GM12878 (cell line): ENCODE measurements at regions not wholly inside any gene's neighbourhood (a gene's known extent, or its start where the extent isn't known, plus 50 kb on each side); places are given as distances from the start of the nearest gene placed in this dataset.

Source experiments
- ATAC-seq: fragments of 200-7000 bp; cut with Tn5 transposase; 3 replicates; pipeline ENCODE4 v1.9.1; 2020; ENCODE audit warnings: mild to moderate bottlenecking, moderate library complexity
- BruUV-seq: library from RNA; stranded (reverse); fragments of 400-500 nt; replicated peaks from 2 replicates; lab custom pipeline; 2021; lab: Mats Ljungman, UMichigan
- CTCF ChIA-PET: fragments of 300-600 bp; sonication (Branson Sonifier 250); formaldehyde crosslinking; extraction: SDS; loops from one replicate; lab custom pipeline; 2021; ENCODE audit warnings: inconsistent platforms; lab: Yijun Ruan, JAX
- POLR2A ChIA-PET: fragments of 350-600 bp; formaldehyde crosslinking; extraction: SDS; loops from one replicate; lab custom pipeline; 2021; ENCODE audit warnings: inconsistent platforms; lab: Charles Lee
- RAD21 ChIA-PET: fragments of 300-600 bp; sonication (Branson Sonifier 250); formaldehyde crosslinking; loops from one replicate; lab custom pipeline; 2023; ENCODE audit warnings: antibody characterized with exemption; ENCODE audit not compliant: unreplicated experiment; lab: Charles Lee
- SMC1A ChIA-PET: fragments of 300-600 bp; sonication (Branson Sonifier 250); formaldehyde crosslinking; loops from one replicate; lab custom pipeline; 2023; ENCODE audit not compliant: unreplicated experiment, uncharacterized antibody; lab: Charles Lee
- DNase-seq: peaks from one replicate; pipeline ENCODE4 v3.0.0-alpha.2; 2011; ENCODE audit warnings: low read depth, low spot score
- FAIRE-seq: peaks from 3 replicates; lab custom pipeline; 2011; peaks lifted over from hg19 to GRCh38; lab: Jason Lieb, UNC
- H2AFZ ChIP-seq: 2 replicates; pipeline ENCODE4 v1.6.0; 2011; ENCODE audit warnings: low read depth, low read length, control low read depth; ENCODE audit not compliant: control insufficient read depth
- H3K27ac ChIP-seq: 2 replicates; pipeline ENCODE4 v1.5.1; 2011; ENCODE audit warnings: control low read depth; ENCODE audit not compliant: control insufficient read depth, insufficient read depth
- H3K27me3 ChIP-seq, 2 experiments: replicated peaks in 1 of 2; 2 replicates each; pipeline versions ENCODE4 v1.6.0 to v1.6.1; 2011; ENCODE audit warnings: low read length in 1 of 2; ENCODE audit not compliant: control insufficient read depth in 2 of 2, insufficient read depth in 2 of 2
- H3K36me3 ChIP-seq, 2 experiments: 2 replicates each; pipeline ENCODE4 v1.5.1; 2011; ENCODE audit warnings: low read length in 1 of 2; ENCODE audit not compliant: control insufficient read depth in 2 of 2, insufficient read depth in 2 of 2
- H3K4me1 ChIP-seq: 2 replicates; pipeline ENCODE4 v1.6.1; 2011; ENCODE audit warnings: mild to moderate bottlenecking, low read length, moderate library complexity, mixed read lengths; ENCODE audit not compliant: control insufficient read depth, insufficient read depth
- H3K4me2 ChIP-seq: 2 replicates; pipeline ENCODE4 v1.6.0; 2011; ENCODE audit warnings: control low read depth; ENCODE audit not compliant: control insufficient read depth, insufficient read depth
- H3K4me3 ChIP-seq: fragments of 200-600 bp; sonication (generic); 2 replicates; pipeline ENCODE4 v1.5.1; 2016
- H3K79me2 ChIP-seq: 2 replicates; pipeline ENCODE4 v1.6.0; 2011; ENCODE audit warnings: low read length; ENCODE audit not compliant: control insufficient read depth, insufficient read depth
- H3K9ac ChIP-seq: 2 replicates; pipeline ENCODE4 v1.8.0; 2011; ENCODE audit warnings: low read length, control low read depth, mixed read lengths; ENCODE audit not compliant: control insufficient read depth, insufficient read depth
- H3K9me3 ChIP-seq: replicated peaks from 3 replicates; pipeline ENCODE4 v1.5.1; 2011; ENCODE audit warnings: mild to moderate bottlenecking, low read length; ENCODE audit not compliant: control insufficient read depth, insufficient read depth
- H4K20me1 ChIP-seq: 2 replicates; pipeline ENCODE4 v1.6.0; 2011; ENCODE audit not compliant: control insufficient read depth, insufficient read depth
- ASH2L ChIP-seq: fragments of 300-600, 200-600 bp; sonication (generic); IDR thresholded peaks from 2 replicates; pipeline ENCODE4 v1.6.1; 2017; ENCODE audit warnings: low read depth, mild to moderate bottlenecking, borderline replicate concordance
- E2F4 ChIP-seq: IDR thresholded peaks from 2 replicates; pipeline ENCODE4 v1.6.1; 2012; ENCODE audit warnings: low read depth, low read length, improper control_type of control experiment
- EED ChIP-seq: sonication (generic); IDR thresholded peaks from 2 replicates; pipeline ENCODE4 v1.6.1; 2016; ENCODE audit warnings: antibody characterized with exemption, low read depth
- EZH2 ChIP-seq: IDR thresholded peaks from 2 replicates; pipeline ENCODE4 v1.6.1; 2012; ENCODE audit warnings: low read depth, mild to moderate bottlenecking, control low read depth, inconsistent platforms, low read length, borderline replicate concordance; ENCODE audit not compliant: control insufficient read depth
- IKZF2 ChIP-seq, 2 experiments: fragments of 450-650 bp; IDR thresholded peaks; 2 replicates each; pipeline ENCODE4 v1.6.1; 2017; ENCODE audit warnings: mild to moderate bottlenecking in 2 of 2, moderate library complexity in 2 of 2
- IRF4 ChIP-seq: IDR thresholded peaks from 2 replicates; pipeline ENCODE4 v1.6.1; 2011; ENCODE audit warnings: low read depth, low read length
- IRF5 ChIP-seq: fragments of 450-650 bp; IDR thresholded peaks from 2 replicates; pipeline ENCODE4 v1.6.1; 2017; ENCODE audit warnings: borderline replicate concordance
- MLLT1 ChIP-seq: fragments of 450-650 bp; IDR thresholded peaks from 2 replicates; pipeline ENCODE4 v1.6.1; 2016; ENCODE audit warnings: mild to moderate bottlenecking
- NFIC ChIP-seq: IDR thresholded peaks from 2 replicates; pipeline ENCODE4 v1.6.1; 2012; ENCODE audit warnings: low read depth, mild to moderate bottlenecking, inconsistent platforms, low read length, moderate library complexity
- NR2F1 ChIP-seq: fragments of 450-650 bp; conservative IDR thresholded peaks from 2 replicates; pipeline ENCODE4 v1.6.1; 2017; ENCODE audit warnings: mild to moderate bottlenecking
- PML ChIP-seq: IDR thresholded peaks from 2 replicates; pipeline ENCODE4 v1.6.1; 2012; ENCODE audit warnings: low read length, inconsistent platforms
- SREBF2 ChIP-seq: IDR thresholded peaks from 2 replicates; pipeline ENCODE4 v1.6.1; 2012; ENCODE audit warnings: mild to moderate bottlenecking, low read length
- STAT1 ChIP-seq: fragments of 450-650 bp; conservative IDR thresholded peaks from 2 replicates; pipeline ENCODE4 v1.6.1; 2014; ENCODE audit warnings: antibody characterized with exemption, mild to moderate bottlenecking
- ZNF274 ChIP-seq: IDR thresholded peaks from one replicate; pipeline ENCODE4 v1.8.0; 2011; ENCODE audit not compliant: insufficient read length, insufficient read depth
- WGBS: methylation state at CpG from one replicate; pipeline ENCODE4 v1.1.6; 2016; ENCODE audit warnings: low lambda C conversion rate; ENCODE audit not compliant: insufficient replicate concordance, insufficient coverage; ENCODE audit errors: missing lambda C conversion rate; 5-methylcytosine and 5-hydroxymethylcytosine counted together
- in situ Hi-C: fragments of 300-500 bp; cut with MboI; formaldehyde crosslinking; loops from 9 replicates; pipeline ENCODE4 v1.14.3; 2018; ENCODE audit warnings: mixed read lengths
- intact Hi-C: fragments of 100-400 bp; cut with micrococcal nuclease; formaldehyde crosslinking; loops from one replicate; pipeline ENCODE4 v1.14.2; 2022; ENCODE audit not compliant: unreplicated experiment
- TF ChIP-seq, protein P1 (sequence below): fragments of 450-650 bp; IDR thresholded peaks from 2 replicates; pipeline ENCODE4 v1.6.1; 2017; ENCODE audit warnings: mild to moderate bottlenecking, moderate library complexity

GRCh38 chr12:30142301-30142700 is 358.6 kb upstream of the TMTC1 start:
- in situ Hi-C loops (no loop called here), intact Hi-C loops (no loop called here)
- POLR2A ChIA-PET = no interaction called here
- Histone ChIP-seq H3K4me1 (no peaks in the 10 kb centered on the region), H3K4me3 (no peak overlapping the region), H2AFZ (no peak overlapping the region), H3K27me3 (no peaks in the 10 kb centered on the region), H3K4me2 (no peak overlapping the region), H3K9ac (no peak overlapping the region), H4K20me1 (no peaks in the 10 kb centered on the region), H3K9me3 (no peaks in the 10 kb centered on the region), H3K79me2 (no peaks in the 10 kb centered on the region), H3K36me3 (no peaks in the 10 kb centered on the region), H3K27ac (no peak overlapping the region)
- SMC1A ChIA-PET = interaction anchor here (1.5 kb wide), 1 partner anchor 9 kb away, joined by 5 read pairs; no protein-coding TSS in a partner anchor
- no TSS peak for BruUV-seq
- no peak for DNase-seq
- FAIRE-seq = no peak
- no peak for ATAC-seq
- 43% methylated on average over 2 of the region's 2 CpGs for WGBS
- RAD21 ChIA-PET = no interaction called here
- CTCF ChIA-PET = interaction anchor here (1.0 kb wide), 1 partner anchor 9 kb away, joined by 4 read pairs; no protein-coding TSS in a partner anchor
- no peak for TF ChIP-seq MLLT1
- TF ChIP-seq ASH2L = no peak
- TF ChIP-seq SREBF2 = no peak
- TF ChIP-seq EED = no peak
- no peak for TF ChIP-seq IKZF2 (IDR thresholded peaks at IDR 0.05)
- no peak for TF ChIP-seq IRF4
- no peak for TF ChIP-seq STAT1
- no peak for TF ChIP-seq ZNF274
- no peak for TF ChIP-seq PML
- TF ChIP-seq IRF5 = no peak
- no peak for TF ChIP-seq NFIC
- TF ChIP-seq EZH2 = no peak
- TF ChIP-seq E2F4 = no peak
- no peak for TF ChIP-seq NR2F1
- TF ChIP-seq, protein P1, sequence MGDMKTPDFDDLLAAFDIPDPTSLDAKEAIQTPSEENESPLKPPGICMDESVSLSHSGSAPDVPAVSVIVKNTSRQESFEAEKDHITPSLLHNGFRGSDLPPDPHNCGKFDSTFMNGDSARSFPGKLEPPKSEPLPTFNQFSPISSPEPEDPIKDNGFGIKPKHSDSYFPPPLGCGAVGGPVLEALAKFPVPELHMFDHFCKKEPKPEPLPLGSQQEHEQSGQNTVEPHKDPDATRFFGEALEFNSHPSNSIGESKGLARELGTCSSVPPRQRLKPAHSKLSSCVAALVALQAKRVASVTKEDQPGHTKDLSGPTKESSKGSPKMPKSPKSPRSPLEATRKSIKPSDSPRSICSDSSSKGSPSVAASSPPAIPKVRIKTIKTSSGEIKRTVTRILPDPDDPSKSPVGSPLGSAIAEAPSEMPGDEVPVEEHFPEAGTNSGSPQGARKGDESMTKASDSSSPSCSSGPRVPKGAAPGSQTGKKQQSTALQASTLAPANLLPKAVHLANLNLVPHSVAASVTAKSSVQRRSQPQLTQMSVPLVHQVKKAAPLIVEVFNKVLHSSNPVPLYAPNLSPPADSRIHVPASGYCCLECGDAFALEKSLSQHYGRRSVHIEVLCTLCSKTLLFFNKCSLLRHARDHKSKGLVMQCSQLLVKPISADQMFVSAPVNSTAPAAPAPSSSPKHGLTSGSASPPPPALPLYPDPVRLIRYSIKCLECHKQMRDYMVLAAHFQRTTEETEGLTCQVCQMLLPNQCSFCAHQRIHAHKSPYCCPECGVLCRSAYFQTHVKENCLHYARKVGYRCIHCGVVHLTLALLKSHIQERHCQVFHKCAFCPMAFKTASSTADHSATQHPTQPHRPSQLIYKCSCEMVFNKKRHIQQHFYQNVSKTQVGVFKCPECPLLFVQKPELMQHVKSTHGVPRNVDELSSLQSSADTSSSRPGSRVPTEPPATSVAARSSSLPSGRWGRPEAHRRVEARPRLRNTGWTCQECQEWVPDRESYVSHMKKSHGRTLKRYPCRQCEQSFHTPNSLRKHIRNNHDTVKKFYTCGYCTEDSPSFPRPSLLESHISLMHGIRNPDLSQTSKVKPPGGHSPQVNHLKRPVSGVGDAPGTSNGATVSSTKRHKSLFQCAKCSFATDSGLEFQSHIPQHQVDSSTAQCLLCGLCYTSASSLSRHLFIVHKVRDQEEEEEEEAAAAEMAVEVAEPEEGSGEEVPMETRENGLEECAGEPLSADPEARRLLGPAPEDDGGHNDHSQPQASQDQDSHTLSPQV = no peak
